HuH-7.5 (cell line): ENCODE measurements at regions not wholly inside any gene's neighbourhood (a gene's known extent, or its start where the extent isn't known, plus 50 kb on each side); places are given as distances from the start of the nearest gene placed in this dataset.
"Not testable (repeated sequence)": the region's sequence is repeated elsewhere in the genome, so short reads cannot be mapped to it uniquely, and the experiment has no call there.

Experiments used
- DNase-seq: peaks from one replicate; pipeline ENCODE4 v3.0.0; 2011; ENCODE audit warnings: low spot score

GRCh38 chr2:223285370-223286265 lies 233.6 kb downstream of the KCNE4 start:
- no peak for DNase-seq

- DNase-seq = no peak
Measured at GRCh38 chr2:223294756-223295155, 242.8 kb downstream of the KCNE4 start.

GRCh38 chr2:223297788-223298187 lies 245.8 kb downstream of the KCNE4 start:
- no peak for DNase-seq

GRCh38 chr2:223298329-223298728 lies 246.3 kb downstream of the KCNE4 start:
- DNase-seq = not testable (repeated sequence)

GRCh38 chr2:223300326-223300725 lies 248.3 kb downstream of the KCNE4 start:
- DNase-seq = no peak

- DNase-seq = no peak
Measured at GRCh38 chr2:223306371-223306770, 254.4 kb downstream of the KCNE4 start.

- DNase-seq = no peak
Measured at GRCh38 chr2:223311889-223312680, 260.1 kb downstream of the KCNE4 start.

GRCh38 chr2:223313101-223313500 lies 261.1 kb downstream of the KCNE4 start:
- DNase-seq = no peak

GRCh38 chr2:223314811-223315210 lies 262.8 kb downstream of the KCNE4 start:
- no peak for DNase-seq

- no peak for DNase-seq
Measured at GRCh38 chr2:223315813-223316212, 263.8 kb downstream of the KCNE4 start.

- no peak for DNase-seq
Measured at GRCh38 chr2:223316342-223316741, 264.4 kb downstream of the KCNE4 start.

- DNase-seq = no peak
Measured at GRCh38 chr2:223319601-223320000, 267.6 kb downstream of the KCNE4 start.

GRCh38 chr2:223324402-223324801 lies 272.4 kb downstream of the KCNE4 start:
- DNase-seq = no peak

GRCh38 chr2:223328578-223328977 lies 273.6 kb downstream of the SCG2 start:
- no peak for DNase-seq

- not testable (repeated sequence) for DNase-seq
Measured at GRCh38 chr2:223330747-223331146, 271.4 kb downstream of the SCG2 start.

- DNase-seq = no peak
Measured at GRCh38 chr2:223338016-223338415, 264.1 kb downstream of the SCG2 start.

- DNase-seq = no peak
Measured at GRCh38 chr2:223357076-223357475, 245.1 kb downstream of the SCG2 start.

GRCh38 chr2:223363085-223363484 lies 239.1 kb downstream of the SCG2 start:
- DNase-seq = no peak

- DNase-seq = no peak
Measured at GRCh38 chr2:223365158-223365679, 236.9 kb downstream of the SCG2 start.

GRCh38 chr2:223366566-223366965 lies 235.6 kb downstream of the SCG2 start:
- no peak for DNase-seq

- DNase-seq = no peak
Measured at GRCh38 chr2:223368481-223368880, 233.7 kb downstream of the SCG2 start.

- DNase-seq = no peak
Measured at GRCh38 chr2:223369889-223370288, 232.3 kb downstream of the SCG2 start.

- DNase-seq = no peak
Measured at GRCh38 chr2:223383315-223383714, 218.8 kb downstream of the SCG2 start.
